ENCODE measurements at regions not wholly inside any gene's neighbourhood (a gene's known extent, or its start where the extent isn't known, plus 50 kb on each side); places are given as distances from the start of the nearest gene placed in this dataset.
A peak's percentile ranks its signal among the peaks of the same experiment; 100 is the strongest.

- intact Hi-C loops (cut with DNase I), result no loop called here
- DNase-seq (ENCODE audit: low spot score) (no peak), ATAC-seq (peak; percentile 24)
Measured at GRCh38 chr1:80778094-80778840, 1022.5 kb upstream of the ADGRL2 start.

- DNase-seq (ENCODE audit: low spot score), result no peak
Measured at GRCh38 chr1:80776266-80776665, 1024.5 kb upstream of the ADGRL2 start.

GRCh38 chr1:80769208-80769750, 1031.5 kb upstream of the ADGRL2 start:
- intact Hi-C loops (cut with DNase I), result no loop called here
- ATAC-seq (no peak), DNase-seq (ENCODE audit: low spot score) (no peak)

More at GRCh38 chr1:80776266-80776665, 1024.5 kb upstream of the ADGRL2 start:
- no peak for ATAC-seq
- intact Hi-C loops (cut with DNase I), result no loop called here

DNA sequence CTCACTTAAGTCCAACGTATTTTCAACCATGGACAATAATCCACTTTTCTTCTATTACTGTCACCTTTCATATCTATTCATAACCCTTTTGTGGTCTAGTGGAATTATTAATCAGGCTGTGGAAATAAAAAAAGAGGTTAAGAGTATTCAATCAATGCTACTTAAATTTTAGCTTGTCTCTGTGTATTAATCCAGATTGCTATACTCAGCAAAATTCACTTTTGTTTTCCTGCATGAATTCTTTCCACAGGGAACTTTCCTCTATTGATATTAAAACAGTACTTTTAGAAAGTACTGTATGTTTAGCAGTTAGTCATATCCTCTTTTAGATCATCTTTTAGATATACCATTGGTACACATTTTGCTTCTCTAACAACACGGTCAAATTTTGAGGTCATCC, 1033.0 kb upstream of the ADGRL2 start:
- no peak for ATAC-seq
- intact Hi-C loops (cut with DNase I), result no loop called here

DNA sequence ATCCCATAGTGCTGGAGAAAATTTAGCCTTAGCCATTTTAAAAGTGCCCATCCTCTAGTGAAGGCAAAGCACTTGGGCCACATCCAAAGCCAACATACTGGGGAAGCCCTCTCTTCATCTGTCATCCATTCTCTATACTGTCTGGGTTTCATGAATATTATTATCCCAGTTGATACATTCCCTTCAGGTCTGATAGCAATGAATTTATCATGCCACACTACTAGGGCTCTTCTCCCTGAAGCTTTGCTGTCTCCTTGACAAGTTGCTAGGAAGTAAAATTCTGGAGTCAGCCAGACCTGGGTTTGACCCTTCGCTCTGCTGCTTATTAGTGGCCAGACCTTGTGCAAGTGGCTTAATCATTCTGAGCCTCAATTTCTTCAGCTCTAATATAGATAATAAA, 1041.4 kb upstream of the ADGRL2 start:
- no peak for DNase-seq (ENCODE audit: low spot score)

More for the DNA sequence above, 1033.0 kb upstream of the ADGRL2 start:
- DNase-seq (ENCODE audit: low spot score), result no peak

GRCh38 chr1:80755944-80756343, 1044.8 kb upstream of the ADGRL2 start:
- DNase-seq (ENCODE audit: low spot score) (no peak), ATAC-seq (no peak)
- intact Hi-C loops (cut with DNase I), result no loop called here

More for the DNA sequence above, 1041.4 kb upstream of the ADGRL2 start:
- intact Hi-C loops (cut with DNase I), result no loop called here
- ATAC-seq, result no peak

GRCh38 chr1:80751204-80751603, 1049.5 kb upstream of the ADGRL2 start:
- DNase-seq (ENCODE audit: low spot score) (no peak), ATAC-seq (no peak)
- intact Hi-C loops (cut with DNase I), result no loop called here

DNA sequence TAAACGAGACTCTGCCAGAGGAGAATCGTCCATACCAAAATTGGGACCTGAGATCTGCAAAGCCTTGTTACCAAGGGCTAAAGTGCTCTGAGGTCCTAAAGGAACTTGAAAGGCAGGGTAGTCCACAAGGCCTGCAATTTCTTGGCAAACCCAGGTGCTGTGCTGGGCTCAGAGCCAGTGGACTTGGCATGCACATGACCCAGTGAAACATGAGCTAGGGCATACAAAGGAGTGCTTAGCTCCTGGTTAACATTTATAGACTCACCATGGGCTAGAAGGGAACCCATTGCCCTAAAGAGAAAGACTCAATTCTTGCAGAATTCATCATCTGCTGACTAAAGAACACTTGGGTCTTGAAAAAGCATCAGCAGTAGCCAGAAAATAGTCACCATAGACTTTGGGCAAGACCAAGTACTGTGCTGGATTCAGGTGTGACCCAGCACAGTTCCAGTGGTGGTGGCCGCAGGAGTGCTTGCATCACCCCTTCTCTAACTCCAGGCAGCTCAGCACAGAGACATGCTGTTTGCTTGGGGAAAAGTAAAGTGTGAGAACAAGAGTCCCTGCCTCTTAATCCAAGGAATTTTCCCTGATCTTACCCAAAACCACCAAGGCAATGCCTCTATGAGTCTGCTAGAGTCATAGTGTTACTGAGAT, 1069.4 kb upstream of the ADGRL2 start:
- DNase-seq (ENCODE audit: low spot score), result no peak
- intact Hi-C loops (cut with DNase I), result no loop called here
- no peak for ATAC-seq

- ATAC-seq (no peak), DNase-seq (ENCODE audit: low spot score) (no peak)
- intact Hi-C loops (cut with DNase I), result no loop called here
Measured at GRCh38 chr1:80722611-80723010, 1078.1 kb upstream of the ADGRL2 start.

DNA sequence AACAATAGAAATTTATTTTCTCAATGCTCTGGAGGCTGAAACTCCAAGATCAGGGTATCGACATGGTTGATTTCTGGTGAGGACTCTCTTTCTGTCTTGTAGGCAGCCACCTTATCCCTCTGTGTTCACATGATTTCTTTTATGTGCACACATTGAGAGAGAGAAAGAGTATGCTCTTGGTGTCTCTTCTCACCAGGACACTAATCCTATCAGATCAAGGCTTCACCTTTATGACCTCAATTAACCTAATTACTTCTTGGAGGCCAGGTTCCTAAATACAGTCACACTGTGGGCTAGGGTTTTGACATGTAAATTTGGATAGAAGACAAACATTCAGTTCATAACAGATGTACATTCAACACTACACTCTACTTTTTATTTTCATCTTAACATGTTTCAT, 1094.2 kb upstream of the ADGRL2 start:
- DNase-seq (ENCODE audit: low spot score), result no peak
- intact Hi-C loops (cut with DNase I), result no loop called here
- no peak for ATAC-seq

GRCh38 chr1:80678438-80678837, 1122.3 kb upstream of the ADGRL2 start:
- DNase-seq (ENCODE audit: low spot score) (no peak), ATAC-seq (no peak)
- intact Hi-C loops (cut with DNase I), result no loop called here

- no peak for DNase-seq (ENCODE audit: low spot score)
- no peak for ATAC-seq
- intact Hi-C loops (cut with DNase I), result no loop called here
Measured at GRCh38 chr1:80675454-80675853, 1125.3 kb upstream of the ADGRL2 start.

- ATAC-seq (no peak), DNase-seq (ENCODE audit: low spot score) (no peak)
- intact Hi-C loops (cut with DNase I), result no loop called here
Measured at GRCh38 chr1:80673935-80674597, 1126.7 kb upstream of the ADGRL2 start.

DNA sequence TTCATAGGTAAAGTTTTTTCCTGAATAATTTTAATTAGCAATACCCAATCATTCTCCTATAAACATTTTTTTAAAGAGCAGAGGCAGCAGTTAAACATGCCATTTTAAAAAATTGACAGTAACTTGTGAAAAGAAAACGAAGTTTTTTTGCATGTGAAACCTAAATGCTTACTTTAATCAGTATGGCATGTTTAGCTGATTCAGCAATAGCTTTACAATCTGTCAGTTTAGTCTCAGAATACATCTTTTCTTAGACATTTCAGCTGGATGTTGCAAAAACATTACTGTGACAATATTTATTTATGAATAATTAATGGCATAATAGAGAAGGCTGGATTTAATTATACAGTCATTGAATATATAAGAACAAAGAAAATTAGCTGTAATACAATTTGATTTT, 1132.4 kb upstream of the ADGRL2 start:
- intact Hi-C loops (cut with DNase I), result no loop called here
- ATAC-seq (no peak), DNase-seq (ENCODE audit: low spot score) (no peak)

DNA sequence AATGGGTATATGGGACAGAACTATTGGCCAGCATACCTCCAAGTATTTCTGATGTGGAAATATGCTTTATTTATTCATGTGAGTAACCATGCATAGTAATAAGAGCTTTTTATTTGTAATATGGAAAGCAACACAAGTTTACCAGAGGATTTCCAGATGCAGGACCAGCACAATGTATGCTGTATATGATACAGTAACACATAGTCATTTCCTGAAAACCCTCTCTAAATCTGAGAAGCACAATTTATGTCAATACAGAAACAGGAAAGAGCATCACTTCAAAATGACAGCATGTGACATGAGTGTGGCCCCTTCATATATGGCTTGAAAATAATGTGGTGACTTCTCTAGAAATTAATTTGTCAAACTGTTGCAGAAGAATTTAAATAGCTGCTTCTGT, 1134.7 kb upstream of the ADGRL2 start:
- DNase-seq (ENCODE audit: low spot score), result no peak
- ATAC-seq, result no peak
- intact Hi-C loops (cut with DNase I), result no loop called here

- ATAC-seq (no peak), DNase-seq (ENCODE audit: low spot score) (no peak)
- intact Hi-C loops (cut with DNase I), result no loop called here
Measured at GRCh38 chr1:80659161-80659560, 1141.6 kb upstream of the ADGRL2 start.

GRCh38 chr1:80657707-80658106, 1143.0 kb upstream of the ADGRL2 start:
- DNase-seq (ENCODE audit: low spot score) (no peak), ATAC-seq (no peak)
- intact Hi-C loops (cut with DNase I), result no loop called here

DNA sequence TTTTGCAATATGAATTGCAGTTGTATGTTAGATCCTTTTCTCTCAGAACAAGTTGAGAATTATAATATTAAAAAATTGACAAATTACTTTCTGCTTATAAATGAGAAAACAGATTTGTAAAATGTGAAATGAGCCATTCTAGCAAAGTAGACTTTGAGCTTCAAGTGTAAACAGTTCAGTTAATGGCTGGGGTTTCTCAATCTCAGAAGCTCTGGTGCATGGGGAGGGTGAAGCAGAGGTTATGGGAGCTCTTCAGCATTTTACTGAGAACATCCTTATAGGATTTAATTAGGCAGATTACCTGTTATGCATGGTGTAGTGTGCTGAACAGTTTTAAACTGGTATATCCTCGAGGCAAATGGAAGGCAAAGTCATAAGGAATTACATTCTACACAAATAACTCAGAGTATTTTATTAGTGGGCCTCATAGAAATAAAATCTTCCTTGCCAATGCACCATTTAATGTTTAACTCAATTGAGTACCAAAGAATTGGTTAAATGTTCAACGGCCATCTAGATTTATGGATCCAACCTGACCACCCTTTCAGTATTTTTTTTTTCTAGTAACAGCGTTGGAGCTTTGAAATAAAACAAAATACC, 1143.6 kb upstream of the ADGRL2 start:
- intact Hi-C loops (cut with DNase I), result no loop called here
- ATAC-seq (no peak), DNase-seq (ENCODE audit: low spot score) (no peak)

DNA sequence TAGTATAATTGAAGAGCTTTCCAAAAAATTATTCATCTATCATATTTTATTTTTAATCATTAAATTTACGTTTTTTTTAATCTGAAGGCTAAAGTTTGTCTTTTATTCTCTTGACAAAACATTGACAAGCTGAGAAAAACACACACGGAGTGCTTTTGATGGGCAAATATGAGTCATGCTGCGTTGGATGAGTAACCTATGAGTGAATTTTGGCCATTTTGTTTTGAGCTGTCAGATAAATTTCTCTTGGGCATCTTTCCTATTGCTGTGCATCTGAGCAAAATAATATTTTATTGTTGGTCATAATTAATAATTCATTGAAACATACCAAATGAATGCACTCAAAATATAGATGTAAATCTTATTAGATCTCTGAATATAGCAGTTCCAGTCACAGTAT, 1144.1 kb upstream of the ADGRL2 start:
- intact Hi-C loops (cut with DNase I), result no loop called here
- no peak for ATAC-seq

More for the DNA sequence above, 1144.1 kb upstream of the ADGRL2 start:
- DNase-seq (ENCODE audit: low spot score), result no peak
